H1 (cell line): ENCODE measurements at regions not wholly inside any gene's neighbourhood (a gene's known extent, or its start where the extent isn't known, plus 50 kb on each side); places are given as distances from the start of the nearest gene placed in this dataset.

Experiments used
- CTCF ChIA-PET: fragments of 300-600 bp; sonication (Branson Sonifier 250); formaldehyde crosslinking; loops from one replicate; lab custom pipeline; 2021; ENCODE audit not compliant: partially characterized antibody; lab: Charles Lee
- POLR2A ChIA-PET: fragments of 300-600 bp; sonication (Branson Sonifier 250); formaldehyde crosslinking; loops from one replicate; lab custom pipeline; 2021; ENCODE audit warnings: inconsistent platforms; ENCODE audit not compliant: partially characterized antibody; lab: Charles Lee
- DNase-seq, 2 experiments: peaks; one replicate each; pipeline versions ENCODE4 v3.0.0 to v3.0.0-alpha.2; 2010 to 2022; ENCODE audit warnings: low spot score in 2 of 2, low read depth in 1 of 2, mixed read lengths in 1 of 2
- FAIRE-seq: peaks from 2 replicates; lab custom pipeline; 2011; peaks lifted over from hg19 to GRCh38; lab: Jason Lieb, UNC
- H2AFZ ChIP-seq: 2 replicates; pipeline ENCODE4 v1.8.1; 2012; ENCODE audit warnings: low read length, inconsistent platforms
- H2AK5ac ChIP-seq: 2 replicates; pipeline ENCODE4 v1.6.1; 2013; ENCODE audit warnings: low read depth, low read length
- H2BK120ac ChIP-seq: replicated peaks from 2 replicates; pipeline ENCODE3; 2013; ENCODE audit warnings: low read depth, low read length, inconsistent platforms
- H2BK12ac ChIP-seq: 2 replicates; pipeline ENCODE4 v1.6.1; 2013; ENCODE audit warnings: low read depth, low read length
- H2BK15ac ChIP-seq: 2 replicates; pipeline ENCODE4 v1.6.1; 2013; ENCODE audit warnings: low read length
- H2BK20ac ChIP-seq: 2 replicates; pipeline ENCODE4 v1.6.1; 2013; ENCODE audit warnings: low read length
- H2BK5ac ChIP-seq: 2 replicates; pipeline ENCODE4 v1.6.1; 2013; ENCODE audit warnings: low read depth, low read length
- H3K14ac ChIP-seq: 2 replicates; pipeline ENCODE4 v1.6.1; 2013; ENCODE audit warnings: inconsistent platforms; ENCODE audit not compliant: insufficient read length
- H3K18ac ChIP-seq: 2 replicates; pipeline ENCODE4 v1.6.1; 2013; ENCODE audit warnings: low read length; ENCODE audit errors: extremely low read depth
- H3K23ac ChIP-seq: 2 replicates; pipeline ENCODE4 v1.6.1; 2013; ENCODE audit warnings: inconsistent platforms; ENCODE audit not compliant: insufficient read length
- H3K23me2 ChIP-seq: 2 replicates; pipeline ENCODE4 v1.6.1; 2013; ENCODE audit warnings: low read depth, low read length
- H3K27ac ChIP-seq: 2 replicates; pipeline ENCODE4 v1.6.1; 2011; ENCODE audit warnings: low read depth, low read length, inconsistent platforms
- H3K27me3 ChIP-seq, 4 experiments: replicated peaks in 1 of 4; 1 replicate in 1 of 4; 2 replicates in 3 of 4; pipeline versions ENCODE4 v1.6.1 to v1.8.1; 2011 to 2013; ENCODE audit warnings: low read length in 3 of 4, mild to moderate bottlenecking in 3 of 4, inconsistent platforms in 2 of 4, mixed read lengths in 2 of 4, moderate library complexity in 1 of 4; ENCODE audit not compliant: control insufficient read depth in 3 of 4, insufficient read depth in 3 of 4; ENCODE audit errors: extremely low read depth in 1 of 4
- H3K36me3 ChIP-seq, 4 experiments: 2 replicates each; pipeline versions ENCODE4 v1.6.1 to v1.8.1; 2011 to 2013; ENCODE audit warnings: mild to moderate bottlenecking in 4 of 4, low read length in 3 of 4, moderate library complexity in 2 of 4, control low read depth in 1 of 4, inconsistent platforms in 1 of 4; ENCODE audit not compliant: insufficient read depth in 4 of 4, control insufficient read depth in 2 of 4
- H3K4ac ChIP-seq: replicated peaks from 2 replicates; pipeline ENCODE3; 2013; ENCODE audit warnings: low read length, low read depth, mixed read lengths, inconsistent platforms; ENCODE audit not compliant: insufficient read length
- H3K4me1 ChIP-seq, 4 experiments: replicated peaks in 1 of 4; 1 replicate in 1 of 4; 2 replicates in 3 of 4; pipeline versions ENCODE4 v1.6.1 to v1.8.1; 2011 to 2013; ENCODE audit warnings: low read length in 3 of 4, inconsistent platforms in 2 of 4, mixed read lengths in 1 of 4; ENCODE audit not compliant: insufficient read depth in 4 of 4, control insufficient read depth in 3 of 4
- H3K4me2 ChIP-seq, 2 experiments: 2 replicates each; pipeline versions ENCODE4 v1.6.1 to v1.8.1; 2011 to 2013; ENCODE audit warnings: low read depth in 2 of 2, low read length in 2 of 2, control low read depth in 1 of 2, inconsistent platforms in 1 of 2, mild to moderate bottlenecking in 1 of 2; ENCODE audit not compliant: insufficient read depth in 1 of 2
- H3K4me3 ChIP-seq, 4 experiments: fragments of 200-600, 300-600 bp in 1 of 4; sonication (generic), shearing (Covaris generic), sonication (Bioruptor Twin) in 1 of 4; 2 replicates each; pipeline versions ENCODE4 v1.5.1 to v1.8.1; 2011 to 2016; ENCODE audit warnings: low read length in 4 of 4, low read depth in 3 of 4, control low read depth in 2 of 4, inconsistent platforms in 2 of 4, mild to moderate bottlenecking in 2 of 4, mixed read lengths in 1 of 4, moderate library complexity in 1 of 4; ENCODE audit not compliant: insufficient read depth in 2 of 4; ENCODE audit errors: extremely low read depth in 1 of 4
- H3K56ac ChIP-seq: replicated peaks from 2 replicates; pipeline ENCODE3; 2013; ENCODE audit warnings: low read depth, mild to moderate bottlenecking, mixed read lengths, low read length, inconsistent platforms; ENCODE audit not compliant: insufficient read length
- H3K79me1 ChIP-seq: 2 replicates; pipeline ENCODE4 v1.6.1; 2013; ENCODE audit warnings: low read depth, low read length, control low read depth
- H3K79me2 ChIP-seq, 2 experiments: 2 replicates each; pipeline versions ENCODE4 v1.6.1 to v1.8.1; 2012 to 2013; ENCODE audit warnings: low read length in 2 of 2, mild to moderate bottlenecking in 2 of 2, inconsistent platforms in 1 of 2; ENCODE audit not compliant: insufficient read depth in 2 of 2, control insufficient read depth in 1 of 2
- H3K9ac ChIP-seq, 4 experiments: replicated peaks in 1 of 4; 1 replicate in 1 of 4; 2 replicates in 3 of 4; pipeline versions ENCODE4 v1.6.1 to v1.8.1; 2011 to 2013; ENCODE audit warnings: low read depth in 3 of 4, low read length in 3 of 4, control low read depth in 2 of 4, mild to moderate bottlenecking in 2 of 4, moderate library complexity in 2 of 4, inconsistent platforms in 1 of 4; ENCODE audit errors: extremely low read depth in 1 of 4
- H3K9me3 ChIP-seq, 2 experiments: 2 replicates each; pipeline versions ENCODE4 v1.6.1 to v1.8.1; 2012 to 2013; ENCODE audit warnings: mild to moderate bottlenecking in 2 of 2, moderate library complexity in 2 of 2, control low read depth in 1 of 2, inconsistent platforms in 1 of 2, low read depth in 1 of 2, low read length in 1 of 2, mixed read lengths in 1 of 2; ENCODE audit not compliant: insufficient read depth in 2 of 2
- H4K20me1 ChIP-seq, 2 experiments: replicated peaks in 1 of 2; 2 replicates each; pipeline versions ENCODE3 to v1.8.1; 2011 to 2013; ENCODE audit warnings: inconsistent platforms in 2 of 2, low read length in 2 of 2, mild to moderate bottlenecking in 1 of 2; ENCODE audit not compliant: insufficient read depth in 2 of 2, control insufficient read depth in 1 of 2
- H4K5ac ChIP-seq: 2 replicates; pipeline ENCODE4 v1.6.1; 2013; ENCODE audit warnings: low read length, low read depth, mixed read lengths, inconsistent platforms; ENCODE audit not compliant: insufficient read length
- H4K8ac ChIP-seq: 2 replicates; pipeline ENCODE4 v1.8.0; 2013; ENCODE audit warnings: mild to moderate bottlenecking, moderate library complexity, low read length, inconsistent platforms; ENCODE audit not compliant: insufficient read depth; ENCODE audit errors: extremely low read depth
- H4K91ac ChIP-seq: replicated peaks from 2 replicates; pipeline ENCODE3; 2013; ENCODE audit warnings: low read length, mixed read lengths, inconsistent platforms; ENCODE audit not compliant: insufficient read length
- ATF3 ChIP-seq: IDR thresholded peaks from 2 replicates; pipeline ENCODE4 v1.6.1; 2011; ENCODE audit warnings: low read depth, mild to moderate bottlenecking, low read length; ENCODE audit not compliant: insufficient read depth
- EZH2 ChIP-seq: fragments of 200-600 bp; sonication (generic); IDR thresholded peaks from 2 replicates; pipeline ENCODE4 v1.7.1; 2012; ENCODE audit warnings: low read depth, mild to moderate bottlenecking, moderate library complexity, low read length, inconsistent platforms; ENCODE audit not compliant: severe bottlenecking
- JUND ChIP-seq: IDR thresholded peaks from 2 replicates; pipeline ENCODE4 v1.6.1; 2011; ENCODE audit warnings: mild to moderate bottlenecking, improper control_type of control experiment, low read length
- RXRA ChIP-seq: IDR thresholded peaks from 2 replicates; pipeline ENCODE4 v1.6.1; 2011; ENCODE audit warnings: low read depth, mild to moderate bottlenecking, low read length, moderate library complexity; ENCODE audit not compliant: insufficient read depth
- TCF12 ChIP-seq: IDR thresholded peaks from 2 replicates; pipeline ENCODE4 v1.6.1; 2011; ENCODE audit warnings: low read depth, mild to moderate bottlenecking, low read length
- TEAD4 ChIP-seq: IDR thresholded peaks from 2 replicates; pipeline ENCODE4 v1.6.1; 2012; ENCODE audit warnings: low read depth, low read length, inconsistent platforms, mixed read lengths
- YY1 ChIP-seq: IDR thresholded peaks from 2 replicates; pipeline ENCODE4 v1.6.1; 2011; ENCODE audit warnings: low read depth, mild to moderate bottlenecking, low read length
- WGBS, 2 experiments: shearing (Covaris generic) in 1 of 2; methylation state at CpG; one replicate each; pipeline versions ENCODE4 v1.1.6 to v1.1.7; 2013 to 2015; ENCODE audit warnings: low lambda C conversion rate in 2 of 2, mixed read lengths in 2 of 2, inconsistent platforms in 1 of 2, low coverage in 1 of 2, missing lambda C conversion rate in 1 of 2; ENCODE audit not compliant: insufficient replicate concordance in 2 of 2, insufficient coverage in 1 of 2, insufficient read length in 1 of 2; ENCODE audit errors: extremely low coverage in 1 of 2, missing lambda C conversion rate in 1 of 2; 5-methylcytosine and 5-hydroxymethylcytosine counted together

GRCh38 chr6:71513036-71513435 lies 224.4 kb downstream of the OGFRL1 start:
- Histone ChIP-seq H3K4me3 (no peak overlapping the region), H3K56ac (no peak overlapping the region), H3K27ac (no peak overlapping the region), H3K4ac (no peak overlapping the region), H4K20me1 (no peaks in the 10 kb centered on the region), H4K5ac (no peak overlapping the region), H3K79me1 (no peaks in the 10 kb centered on the region), H3K23me2 (no peaks in the 10 kb centered on the region), H2BK15ac (no peak overlapping the region), H3K36me3 (no peaks in the 10 kb centered on the region), H3K4me1 (no peaks in the 10 kb centered on the region), H2BK12ac (no peak overlapping the region), H3K14ac (no peak overlapping the region), H2BK5ac (no peak overlapping the region), H3K23ac (no peak overlapping the region), H2BK20ac (no peak overlapping the region), H3K79me2 (no peaks in the 10 kb centered on the region), H3K18ac (no peak overlapping the region), H2AFZ (no peak overlapping the region), H3K4me2 (no peak overlapping the region), H3K27me3 (no peaks in the 10 kb centered on the region), H4K91ac (no peak overlapping the region), H3K9me3 (no peaks in the 10 kb centered on the region), H3K9ac (no peak overlapping the region), H2AK5ac (no peak overlapping the region), H4K8ac (no peak overlapping the region), H2BK120ac (no peak overlapping the region)
- TF ChIP-seq TCF12 (no peak), JUND (no peak), ATF3 (no peak), YY1 (no peak), RXRA (no peak), TEAD4 (no peak), EZH2 (no peak)
- FAIRE-seq (no peak), DNase-seq (no peak)
- 94% methylated on average over 3 of the region's 3 CpGs; no CpG with 5 or more reads in 1 of the 2 experiments for WGBS, 2 experiments
- ChIA-PET CTCF (interaction anchor here (1.3 to 1.9 kb wide), 2 partner anchors 19 to 22 kb away, joined by 3 to 6 read pairs; no protein-coding TSS in a partner anchor), POLR2A (no interaction called here)
